Activated CD4-positive, alpha-beta memory T cell treated with anti-CD3 and anti-CD28 coated beads, Interleukin-2, amount 10 ng/mL, durations not matched to agents 7 days and 5 days (primary cell): ENCODE measurements at regions not wholly inside any gene's neighbourhood (a gene's known extent, or its start where the extent isn't known, plus 50 kb on each side); places are given as distances from the start of the nearest gene placed in this dataset.
A peak's percentile ranks its signal among the peaks of the same experiment; 100 is the strongest.

Source experiments
- CTCF ChIA-PET: fragments of 350-600 bp; sonication (Branson Sonifier 250); formaldehyde crosslinking; loops from one replicate; lab custom pipeline; 2021; ENCODE audit warnings: antibody characterized with exemption, inconsistent platforms; lab: Charles Lee
- POLR2A ChIA-PET: fragments of 350-600 bp; sonication (Branson Sonifier 250); formaldehyde crosslinking; loops from one replicate; lab custom pipeline; 2021; ENCODE audit warnings: antibody characterized with exemption; lab: Charles Lee
- DNase-seq: peaks from one replicate; pipeline ENCODE4 v3.0.0-alpha.2; 2020
- H3K27ac Mint-ChIP-seq: one replicate; pipeline ENCODE4 v1.8.0; 2021; ENCODE audit warnings: mild to moderate bottlenecking, mixed read lengths
- H3K27me3 Mint-ChIP-seq: one replicate; pipeline ENCODE4 v1.8.0; 2021; ENCODE audit warnings: mixed read lengths
- H3K36me3 Mint-ChIP-seq: one replicate; pipeline ENCODE4 v1.8.0; 2021; ENCODE audit warnings: low read depth, mixed read lengths
- H3K4me1 Mint-ChIP-seq: one replicate; pipeline ENCODE4 v1.8.0; 2021; ENCODE audit warnings: mixed read lengths
- H3K4me3 Mint-ChIP-seq: one replicate; pipeline ENCODE4 v1.8.0; 2021; ENCODE audit warnings: mild to moderate bottlenecking, mixed read lengths
- H3K9me3 Mint-ChIP-seq: one replicate; pipeline ENCODE4 v1.8.0; 2021; ENCODE audit warnings: mixed read lengths

DNA sequence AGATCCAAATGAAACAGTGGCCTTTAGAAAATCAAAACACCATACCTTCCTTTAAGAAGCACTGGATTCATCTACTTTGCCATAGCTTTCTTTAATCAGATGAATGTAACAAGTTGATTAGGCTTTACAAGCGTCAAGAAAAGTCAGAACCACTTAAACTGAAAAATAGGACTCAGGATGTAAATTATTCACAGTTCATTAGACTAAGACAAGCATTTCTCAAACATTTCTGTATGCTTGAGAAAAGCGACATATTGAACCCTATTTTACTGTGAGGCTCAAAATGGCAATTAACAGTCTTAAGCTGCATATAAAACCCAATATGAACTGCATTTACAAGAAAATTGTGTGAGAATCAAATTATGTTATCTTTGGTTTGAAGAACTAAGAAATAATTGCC is 256.7 kb upstream of the SNX7 start:
- ChIA-PET CTCF (interaction anchor here (2.2 kb wide), 1 partner anchor 18 kb away, joined by 8 read pairs; no protein-coding TSS in a partner anchor), POLR2A (interaction anchor here (1.0 to 2.0 kb wide), 4 partner anchors 11 to 484 kb away, joined by 3 to 10 read pairs (median 4); partner anchors contain the start of gene DPYD)
- H3K27ac Mint-ChIP-seq = peak overlapping the region; percentile 68
- no peaks in the 10 kb centered on the region for H3K36me3 Mint-ChIP-seq
- no peak for DNase-seq
- H3K9me3 Mint-ChIP-seq = no peaks in the 10 kb centered on the region
- H3K4me3 Mint-ChIP-seq = no peak overlapping the region
- no peaks in the 10 kb centered on the region for H3K27me3 Mint-ChIP-seq
- H3K4me1 Mint-ChIP-seq = peaks cover 51% of the 10 kb centered on the region

- H3K27ac Mint-ChIP-seq = peak overlapping the region; percentile 68
- no peak overlapping the region for H3K4me3 Mint-ChIP-seq
- no peaks in the 10 kb centered on the region for H3K27me3 Mint-ChIP-seq
- no peak for DNase-seq
- POLR2A ChIA-PET = interaction anchor here (0.7 kb wide), 1 partner anchor 25 kb away, joined by 3 read pairs; no protein-coding TSS in a partner anchor
- CTCF ChIA-PET = interaction anchor here (2.2 kb wide), 1 partner anchor 17 kb away, joined by 8 read pairs; no protein-coding TSS in a partner anchor
- peaks cover 52% of the 10 kb centered on the region for H3K4me1 Mint-ChIP-seq
- no peaks in the 10 kb centered on the region for H3K36me3 Mint-ChIP-seq
- no peaks in the 10 kb centered on the region for H3K9me3 Mint-ChIP-seq
These were observed 257.5 kb upstream of the SNX7 start for GRCh38 chr1:98403963-98404480.

GRCh38 chr1:98402860-98403259 is 258.7 kb upstream of the SNX7 start:
- peaks cover 3% of the 10 kb centered on the region for H3K36me3 Mint-ChIP-seq

GRCh38 chr1:98400446-98400845 is 261.1 kb upstream of the SNX7 start:
- Mint-ChIP-seq H3K4me1 (peaks cover 50% of the 10 kb centered on the region), H3K27me3 (no peaks in the 10 kb centered on the region), H3K27ac (no peak overlapping the region), H3K9me3 (no peaks in the 10 kb centered on the region), H3K36me3 (peaks cover 3% of the 10 kb centered on the region), H3K4me3 (no peak overlapping the region)
- POLR2A ChIA-PET = no interaction called here
- DNase-seq = no peak
- CTCF ChIA-PET = no interaction called here

More at GRCh38 chr1:98402860-98403259, 258.7 kb upstream of the SNX7 start:
- Mint-ChIP-seq H3K9me3 (no peaks in the 10 kb centered on the region), H3K4me1 (peaks cover 64% of the 10 kb centered on the region), H3K4me3 (no peak overlapping the region), H3K27ac (peak overlapping the region; percentile 68), H3K27me3 (no peaks in the 10 kb centered on the region)
- no peak for DNase-seq
- CTCF ChIA-PET = no interaction called here
- POLR2A ChIA-PET = no interaction called here

DNA sequence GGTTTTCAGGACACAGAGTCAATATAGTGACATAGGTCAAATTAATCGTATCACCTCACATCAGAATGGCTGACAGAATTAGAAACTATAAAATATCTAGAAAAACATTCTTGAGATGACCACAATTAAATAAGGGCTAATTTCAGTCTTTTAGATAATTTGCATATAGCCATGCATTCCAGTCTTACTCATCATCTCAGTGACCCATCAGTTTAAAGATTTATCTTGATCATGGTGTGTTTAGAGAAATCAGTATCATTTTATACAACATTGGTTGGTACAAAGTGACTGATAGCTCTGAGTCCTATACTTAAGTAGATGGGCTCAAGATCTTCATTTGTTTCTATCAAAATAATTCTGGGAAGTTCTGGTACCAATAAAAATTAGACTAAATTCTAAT is 262.3 kb upstream of the SNX7 start:
- POLR2A ChIA-PET = no interaction called here
- Mint-ChIP-seq H3K4me3 (no peak overlapping the region), H3K36me3 (peaks cover 3% of the 10 kb centered on the region), H3K27me3 (no peaks in the 10 kb centered on the region), H3K27ac (no peak overlapping the region), H3K4me1 (peaks cover 40% of the 10 kb centered on the region), H3K9me3 (no peaks in the 10 kb centered on the region)
- DNase-seq = no peak
- CTCF ChIA-PET = no interaction called here

DNA sequence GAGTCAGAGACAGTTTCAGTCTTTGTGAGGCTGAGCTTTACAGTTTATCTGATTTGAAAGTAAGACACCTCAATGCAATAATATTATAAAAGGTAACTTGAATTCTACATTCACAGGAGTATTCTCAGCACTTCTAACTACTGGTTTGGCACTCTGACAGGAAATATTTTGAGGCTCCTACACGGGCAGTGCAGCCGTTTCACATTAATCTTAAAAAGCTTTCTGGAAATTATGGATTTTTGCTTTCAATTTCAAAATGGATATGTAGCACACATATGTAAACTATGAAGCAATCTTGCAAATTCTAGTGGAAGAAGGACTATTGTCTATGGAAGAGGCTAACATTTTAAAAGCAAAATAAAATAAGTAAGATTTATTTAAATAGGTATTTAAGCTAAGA is 262.9 kb upstream of the SNX7 start:
- H3K27me3 Mint-ChIP-seq = no peaks in the 10 kb centered on the region
- no peak for DNase-seq
- ChIA-PET CTCF (interaction anchor here (0.8 kb wide), 1 partner anchor 28 kb away, joined by 4 read pairs; no protein-coding TSS in a partner anchor), POLR2A (no interaction called here)
- H3K4me3 Mint-ChIP-seq = peak overlapping the region; percentile 12
- peak overlapping the region; percentile 10 for H3K27ac Mint-ChIP-seq
- peaks cover 34% of the 10 kb centered on the region for H3K4me1 Mint-ChIP-seq
- H3K9me3 Mint-ChIP-seq = no peaks in the 10 kb centered on the region
- H3K36me3 Mint-ChIP-seq = peaks cover 3% of the 10 kb centered on the region

DNA sequence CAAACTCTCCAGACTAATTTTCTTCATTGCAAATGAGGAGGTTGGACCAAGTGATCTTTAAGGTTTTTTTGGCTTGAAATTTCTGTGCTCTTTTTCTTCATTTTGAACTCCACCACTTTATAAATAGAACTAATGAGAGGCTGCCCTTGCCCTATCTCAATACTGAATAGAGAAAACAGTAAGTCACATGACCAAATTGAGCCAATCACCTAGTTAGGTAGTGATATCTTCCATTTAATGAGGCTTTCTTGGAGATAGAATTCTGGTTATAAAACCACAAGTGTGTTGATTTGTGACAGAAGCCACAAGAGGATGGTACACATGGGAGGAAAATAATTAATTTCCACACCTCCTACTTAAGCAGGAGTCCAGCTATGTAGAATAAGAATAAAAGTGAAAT is 263.4 kb upstream of the SNX7 start:
- ChIA-PET POLR2A (no interaction called here), CTCF (interaction anchor here (0.8 kb wide), 1 partner anchor 28 kb away, joined by 4 read pairs; no protein-coding TSS in a partner anchor)
- H3K27ac Mint-ChIP-seq = peak overlapping the region; percentile 36
- H3K4me3 Mint-ChIP-seq = no peak overlapping the region
- peaks cover 3% of the 10 kb centered on the region for H3K36me3 Mint-ChIP-seq
- H3K4me1 Mint-ChIP-seq = peaks cover 28% of the 10 kb centered on the region
- H3K27me3 Mint-ChIP-seq = no peaks in the 10 kb centered on the region
- DNase-seq = no peak
- H3K9me3 Mint-ChIP-seq = no peaks in the 10 kb centered on the region

DNA sequence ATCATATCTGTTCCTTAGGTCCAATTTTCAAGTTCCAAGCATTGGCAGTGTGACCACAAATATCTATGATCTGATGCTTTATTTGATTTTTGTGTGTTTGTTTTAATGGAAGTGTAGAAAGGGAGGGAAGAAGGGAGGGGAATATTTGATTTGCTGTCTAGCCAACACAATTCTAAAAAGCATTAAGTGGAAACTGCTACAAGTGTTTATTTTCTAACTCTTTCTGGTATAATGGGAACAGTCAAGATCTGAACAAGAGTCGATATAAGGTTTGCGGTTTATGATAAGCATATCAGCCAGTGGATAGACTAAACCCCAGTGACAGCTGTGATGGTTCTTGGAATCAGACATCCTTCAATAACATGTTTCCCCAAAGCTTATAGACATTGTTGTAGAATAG is 267.8 kb upstream of the SNX7 start:
- Mint-ChIP-seq H3K9me3 (peaks cover 6% of the 10 kb centered on the region), H3K4me3 (no peak overlapping the region), H3K4me1 (peaks cover 20% of the 10 kb centered on the region), H3K27ac (no peak overlapping the region), H3K27me3 (no peaks in the 10 kb centered on the region), H3K36me3 (peaks cover 13% of the 10 kb centered on the region)
- ChIA-PET POLR2A (interaction anchor here (1.1 kb wide), 1 partner anchor 12 kb away, joined by 3 read pairs; no protein-coding TSS in a partner anchor), CTCF (no interaction called here)
- no peak for DNase-seq

GRCh38 chr1:98391175-98391574 is 270.3 kb upstream of the SNX7 start:
- POLR2A ChIA-PET = no interaction called here
- Mint-ChIP-seq H3K27me3 (no peaks in the 10 kb centered on the region), H3K4me1 (peaks cover 30% of the 10 kb centered on the region)

DNA sequence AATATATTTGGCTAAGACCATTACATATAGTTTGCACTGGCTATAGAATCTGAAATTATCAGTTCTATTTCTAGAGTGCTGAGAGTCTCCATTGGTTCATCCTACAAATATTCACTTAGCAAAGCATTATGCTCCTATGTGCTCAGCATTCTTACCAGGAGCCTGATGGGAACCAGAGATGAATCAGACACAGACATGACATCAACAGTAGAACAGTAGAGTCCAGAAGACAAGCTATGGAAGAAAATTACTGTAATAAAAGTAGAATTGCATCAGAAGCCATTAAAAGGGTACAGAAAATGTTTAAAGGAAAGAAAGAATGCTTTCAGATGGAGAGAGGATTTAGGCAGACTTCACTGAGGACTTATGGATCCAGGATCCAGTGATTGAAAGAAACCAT is 271.7 kb upstream of the SNX7 start:
- peaks cover 30% of the 10 kb centered on the region for H3K4me1 Mint-ChIP-seq
- no peak overlapping the region for H3K27ac Mint-ChIP-seq
- peaks cover 10% of the 10 kb centered on the region for H3K9me3 Mint-ChIP-seq
- no peak overlapping the region for H3K4me3 Mint-ChIP-seq
- ChIA-PET CTCF (no interaction called here), POLR2A (no interaction called here)
- DNase-seq = no peak
- H3K27me3 Mint-ChIP-seq = no peaks in the 10 kb centered on the region
- peaks cover 22% of the 10 kb centered on the region for H3K36me3 Mint-ChIP-seq

More at GRCh38 chr1:98391175-98391574, 270.3 kb upstream of the SNX7 start:
- Mint-ChIP-seq H3K36me3 (peaks cover 22% of the 10 kb centered on the region), H3K27ac (no peak overlapping the region), H3K4me3 (no peak overlapping the region), H3K9me3 (peaks cover 10% of the 10 kb centered on the region)
- no peak for DNase-seq
- CTCF ChIA-PET = no interaction called here

DNA sequence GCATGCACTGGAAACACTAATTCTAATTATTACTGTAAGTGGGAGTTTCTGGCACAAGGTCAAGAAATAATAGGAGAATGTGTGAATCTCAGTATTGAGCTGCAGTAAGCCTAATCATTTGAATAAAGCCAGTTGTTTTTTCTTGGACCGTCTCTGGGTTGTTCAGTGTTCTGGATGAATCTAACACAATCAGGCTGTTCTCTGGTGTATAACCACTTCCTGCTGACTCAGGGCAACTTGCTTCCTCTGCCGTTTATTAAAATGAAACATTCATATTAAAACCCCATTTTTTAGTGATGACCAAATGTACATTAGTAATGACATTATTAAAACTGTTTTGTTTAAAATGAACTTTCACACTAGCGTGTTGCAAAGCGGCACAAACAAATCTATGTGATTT is 273.1 kb upstream of the SNX7 start:
- Mint-ChIP-seq H3K4me1 (peaks cover 33% of the 10 kb centered on the region), H3K9me3 (peaks cover 10% of the 10 kb centered on the region), H3K4me3 (peak overlapping the region; percentile 2), H3K27me3 (no peaks in the 10 kb centered on the region), H3K36me3 (peaks cover 22% of the 10 kb centered on the region), H3K27ac (peak overlapping the region; percentile 84)
- CTCF ChIA-PET = interaction anchor here (2.7 kb wide), 1 partner anchor 17 kb away, joined by 8 read pairs; no protein-coding TSS in a partner anchor
- POLR2A ChIA-PET = interaction anchor here (0.9 to 2.1 kb wide), 2 partner anchors 12 to 18 kb away, joined by 4 to 10 read pairs; no protein-coding TSS in a partner anchor
- peak; percentile 62 for DNase-seq

- POLR2A ChIA-PET = interaction anchor here (0.9 to 2.1 kb wide), 2 partner anchors 11 to 18 kb away, joined by 4 to 10 read pairs; no protein-coding TSS in a partner anchor
- Mint-ChIP-seq H3K4me3 (peak overlapping the region; percentile 2), H3K4me1 (peaks cover 35% of the 10 kb centered on the region), H3K27ac (peak overlapping the region; percentile 84), H3K27me3 (no peaks in the 10 kb centered on the region), H3K9me3 (peaks cover 10% of the 10 kb centered on the region), H3K36me3 (peaks cover 22% of the 10 kb centered on the region)
- DNase-seq = no peak
- CTCF ChIA-PET = interaction anchor here (2.7 kb wide), 1 partner anchor 17 kb away, joined by 8 read pairs; no protein-coding TSS in a partner anchor
These were observed 273.8 kb upstream of the SNX7 start for GRCh38 chr1:98387701-98388100.

GRCh38 chr1:98386675-98387440 is 274.7 kb upstream of the SNX7 start:
- Mint-ChIP-seq H3K36me3 (peaks cover 22% of the 10 kb centered on the region), H3K27ac (no peak overlapping the region), H3K4me1 (peaks cover 35% of the 10 kb centered on the region), H3K4me3 (no peak overlapping the region), H3K9me3 (peaks cover 10% of the 10 kb centered on the region), H3K27me3 (no peaks in the 10 kb centered on the region)
- DNase-seq = no peak
- CTCF ChIA-PET = interaction anchor here (2.7 kb wide), 1 partner anchor 18 kb away, joined by 8 read pairs; no protein-coding TSS in a partner anchor
- POLR2A ChIA-PET = interaction anchor here (1.3 to 2.1 kb wide), 2 partner anchors 18 to 19 kb away, joined by 4 to 10 read pairs; no protein-coding TSS in a partner anchor
